DND-41 (cell line): ENCODE measurements at regions not wholly inside any gene's neighbourhood (a gene's known extent, or its start where the extent isn't known, plus 50 kb on each side); places are given as distances from the start of the nearest gene placed in this dataset.

Experiments
- EZH2 ChIP-seq: IDR thresholded peaks from 3 replicates; pipeline ENCODE4 v1.6.1; 2012; ENCODE audit warnings: borderline replicate concordance, low read depth, mild to moderate bottlenecking, moderate library complexity, low read length, inconsistent platforms; ENCODE audit not compliant: severe bottlenecking
- TF ChIP-seq, protein P1 (sequence below): IDR thresholded peaks from 2 replicates; pipeline ENCODE4 v1.5.1; 2012; ENCODE audit warnings: borderline replicate concordance, low read length, moderate library complexity, mild to moderate bottlenecking; ENCODE audit not compliant: poor library complexity, severe bottlenecking; ENCODE audit errors: extremely low read depth

DNA sequence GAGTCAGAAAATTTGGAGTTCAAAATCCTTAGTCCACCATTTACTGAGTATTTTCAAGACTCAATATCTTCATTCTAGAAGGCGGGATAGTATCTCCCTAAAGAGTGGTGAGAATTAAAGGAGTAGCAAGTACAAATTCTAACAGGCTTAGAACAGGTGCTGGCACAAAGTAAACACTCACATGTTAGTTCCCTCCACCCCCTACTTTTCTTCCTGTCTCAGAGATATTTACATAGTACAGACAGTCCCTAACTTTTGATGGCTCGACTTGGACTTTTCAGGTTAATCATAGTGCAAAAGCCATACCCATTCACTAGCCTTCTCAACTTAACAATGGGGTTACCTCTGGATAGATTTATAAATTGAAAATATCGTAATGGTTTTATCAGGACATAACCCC is 476.2 kb upstream of the RASGRP1 start:
- TF ChIP-seq, protein P1, sequence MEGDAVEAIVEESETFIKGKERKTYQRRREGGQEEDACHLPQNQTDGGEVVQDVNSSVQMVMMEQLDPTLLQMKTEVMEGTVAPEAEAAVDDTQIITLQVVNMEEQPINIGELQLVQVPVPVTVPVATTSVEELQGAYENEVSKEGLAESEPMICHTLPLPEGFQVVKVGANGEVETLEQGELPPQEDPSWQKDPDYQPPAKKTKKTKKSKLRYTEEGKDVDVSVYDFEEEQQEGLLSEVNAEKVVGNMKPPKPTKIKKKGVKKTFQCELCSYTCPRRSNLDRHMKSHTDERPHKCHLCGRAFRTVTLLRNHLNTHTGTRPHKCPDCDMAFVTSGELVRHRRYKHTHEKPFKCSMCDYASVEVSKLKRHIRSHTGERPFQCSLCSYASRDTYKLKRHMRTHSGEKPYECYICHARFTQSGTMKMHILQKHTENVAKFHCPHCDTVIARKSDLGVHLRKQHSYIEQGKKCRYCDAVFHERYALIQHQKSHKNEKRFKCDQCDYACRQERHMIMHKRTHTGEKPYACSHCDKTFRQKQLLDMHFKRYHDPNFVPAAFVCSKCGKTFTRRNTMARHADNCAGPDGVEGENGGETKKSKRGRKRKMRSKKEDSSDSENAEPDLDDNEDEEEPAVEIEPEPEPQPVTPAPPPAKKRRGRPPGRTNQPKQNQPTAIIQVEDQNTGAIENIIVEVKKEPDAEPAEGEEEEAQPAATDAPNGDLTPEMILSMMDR = no peak
- TF ChIP-seq EZH2 = no peak
